HUES48 (cell line): ENCODE measurements at regions not wholly inside any gene's neighbourhood (a gene's known extent, or its start where the extent isn't known, plus 50 kb on each side); places are given as distances from the start of the nearest gene placed in this dataset.
A peak's percentile ranks its signal among the peaks of the same experiment; 100 is the strongest.

Source experiments
- H3K27ac ChIP-seq: one replicate; pipeline ENCODE4 v1.7.0; 2013; ENCODE audit warnings: low read depth, low read length, inconsistent platforms
- H3K27me3 ChIP-seq: 2 replicates; pipeline ENCODE4 v1.6.1; 2013; ENCODE audit warnings: mild to moderate bottlenecking, low read length; ENCODE audit not compliant: control insufficient read depth, insufficient read depth
- H3K36me3 ChIP-seq: 2 replicates; pipeline ENCODE4 v1.6.1; 2013; ENCODE audit warnings: low read length; ENCODE audit not compliant: control insufficient read depth, insufficient read depth
- H3K4me1 ChIP-seq: 2 replicates; pipeline ENCODE4 v1.6.1; 2013; ENCODE audit warnings: mild to moderate bottlenecking, low read length; ENCODE audit not compliant: control insufficient read depth, insufficient read depth
- H3K4me3 ChIP-seq: 2 replicates; pipeline ENCODE4 v1.5.1; 2013; ENCODE audit warnings: mild to moderate bottlenecking, low read depth, low read length
- H3K9ac ChIP-seq: 2 replicates; pipeline ENCODE4 v1.6.1; 2013; ENCODE audit warnings: mild to moderate bottlenecking, low read depth, low read length, moderate library complexity
- H3K9me3 ChIP-seq: 2 replicates; pipeline ENCODE4 v1.6.1; 2013; ENCODE audit warnings: low read length; ENCODE audit not compliant: control insufficient read depth, insufficient read depth

DNA sequence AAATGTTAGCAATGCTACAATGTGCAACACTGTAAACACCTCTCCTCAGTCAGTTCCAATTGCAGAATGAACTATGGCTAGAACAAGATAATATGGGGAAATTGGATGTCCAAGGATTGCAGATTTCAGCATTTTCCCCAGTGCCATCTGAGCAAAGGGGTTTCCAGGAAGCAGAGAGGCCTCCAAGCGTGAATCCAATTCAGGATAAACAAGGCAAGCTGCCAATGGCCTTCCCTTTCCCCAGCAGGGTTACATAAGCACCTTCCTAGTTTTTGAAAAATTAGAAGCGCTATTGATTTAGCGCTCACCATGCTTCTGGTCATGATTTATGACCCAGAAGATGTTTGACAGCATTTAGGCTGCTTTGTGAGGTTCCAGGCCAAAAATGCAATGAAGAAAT, 223.0 kb upstream of the GATB start:
- no peak overlapping the region for H3K27ac ChIP-seq

DNA sequence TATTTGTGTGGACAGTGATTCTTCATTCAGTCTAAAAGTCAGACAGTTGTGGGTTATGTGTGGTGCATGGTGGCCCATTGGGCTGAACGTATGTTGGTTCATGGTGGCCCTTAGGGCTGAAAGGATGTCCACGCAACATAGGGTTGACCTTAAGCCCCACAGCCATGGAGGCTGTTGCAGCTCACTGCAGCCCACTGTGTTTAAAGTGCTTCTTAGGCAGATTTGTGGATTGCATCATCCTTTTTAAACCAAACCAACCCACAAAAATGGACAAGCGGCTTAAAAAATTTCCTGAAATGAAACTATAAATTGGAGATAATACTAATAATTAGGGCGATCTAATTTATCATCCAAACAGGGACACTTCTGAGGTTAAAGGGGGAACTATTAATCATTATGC, 219.0 kb upstream of the GATB start:
- Histone ChIP-seq H3K9me3 (peaks cover 21% of the 10 kb centered on the region), H3K36me3 (no peaks in the 10 kb centered on the region), H3K9ac (no peak overlapping the region), H3K27me3 (no peaks in the 10 kb centered on the region), H3K27ac (no peak overlapping the region), H3K4me1 (no peaks in the 10 kb centered on the region), H3K4me3 (no peak overlapping the region)

More for the DNA sequence above, 223.0 kb upstream of the GATB start:
- H3K9me3 ChIP-seq: no peaks in the 10 kb centered on the region
- no peaks in the 10 kb centered on the region for H3K27me3 ChIP-seq
- H3K4me1 ChIP-seq: no peaks in the 10 kb centered on the region
- no peaks in the 10 kb centered on the region for H3K36me3 ChIP-seq
- H3K4me3 ChIP-seq: no peak overlapping the region
- no peak overlapping the region for H3K9ac ChIP-seq

DNA sequence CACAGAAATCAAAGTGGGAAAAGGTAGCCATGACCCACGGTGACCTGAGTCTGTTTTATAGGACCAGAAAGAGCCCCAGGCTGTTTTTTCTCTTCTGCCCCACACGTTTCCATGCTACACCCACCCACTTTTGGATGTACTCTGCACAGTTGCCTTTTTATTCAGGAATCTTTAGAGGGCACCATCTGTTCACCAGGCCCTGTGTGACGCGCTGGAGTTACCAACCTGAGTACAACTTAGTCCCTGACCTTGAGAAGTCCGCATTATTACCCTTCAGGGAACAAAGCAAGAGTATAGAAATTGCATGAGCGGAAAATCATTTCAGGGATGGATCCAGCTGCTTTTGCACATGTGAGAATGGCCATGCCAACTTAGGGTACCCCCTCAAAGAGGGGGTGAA, 207.8 kb upstream of the GATB start:
- Histone ChIP-seq H3K4me1 (peaks cover 9% of the 10 kb centered on the region; the same call in 1 of the 2 replicates), H3K27ac (no peak overlapping the region), H3K9me3 (no peaks in the 10 kb centered on the region), H3K4me3 (no peak overlapping the region), H3K36me3 (no peaks in the 10 kb centered on the region), H3K27me3 (no peaks in the 10 kb centered on the region), H3K9ac (no peak overlapping the region)

DNA sequence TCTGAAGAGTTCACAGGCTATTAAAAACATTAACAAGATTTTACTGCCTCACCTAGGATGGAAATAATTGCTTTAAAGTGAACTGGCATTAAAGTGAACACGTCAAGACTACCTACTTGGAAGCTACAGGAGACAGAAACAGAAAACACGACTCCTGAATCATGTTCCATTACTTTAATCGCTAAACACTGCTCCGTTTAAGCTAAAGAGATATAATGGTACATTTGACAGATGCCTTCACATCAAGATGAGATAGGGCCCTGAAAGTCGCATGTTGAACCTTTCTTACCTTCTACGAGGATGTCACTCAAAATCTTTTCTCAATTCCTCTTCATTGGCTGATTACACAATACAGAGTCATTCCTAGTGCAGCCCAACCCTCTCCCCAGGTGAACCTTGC, 206.3 kb upstream of the GATB start:
- Histone ChIP-seq H3K27me3 (no peaks in the 10 kb centered on the region), H3K36me3 (no peaks in the 10 kb centered on the region), H3K27ac (no peak overlapping the region), H3K9ac (no peak overlapping the region), H3K9me3 (no peaks in the 10 kb centered on the region), H3K4me3 (no peak overlapping the region), H3K4me1 (peaks cover 9% of the 10 kb centered on the region; the same call in 1 of the 2 replicates)

DNA sequence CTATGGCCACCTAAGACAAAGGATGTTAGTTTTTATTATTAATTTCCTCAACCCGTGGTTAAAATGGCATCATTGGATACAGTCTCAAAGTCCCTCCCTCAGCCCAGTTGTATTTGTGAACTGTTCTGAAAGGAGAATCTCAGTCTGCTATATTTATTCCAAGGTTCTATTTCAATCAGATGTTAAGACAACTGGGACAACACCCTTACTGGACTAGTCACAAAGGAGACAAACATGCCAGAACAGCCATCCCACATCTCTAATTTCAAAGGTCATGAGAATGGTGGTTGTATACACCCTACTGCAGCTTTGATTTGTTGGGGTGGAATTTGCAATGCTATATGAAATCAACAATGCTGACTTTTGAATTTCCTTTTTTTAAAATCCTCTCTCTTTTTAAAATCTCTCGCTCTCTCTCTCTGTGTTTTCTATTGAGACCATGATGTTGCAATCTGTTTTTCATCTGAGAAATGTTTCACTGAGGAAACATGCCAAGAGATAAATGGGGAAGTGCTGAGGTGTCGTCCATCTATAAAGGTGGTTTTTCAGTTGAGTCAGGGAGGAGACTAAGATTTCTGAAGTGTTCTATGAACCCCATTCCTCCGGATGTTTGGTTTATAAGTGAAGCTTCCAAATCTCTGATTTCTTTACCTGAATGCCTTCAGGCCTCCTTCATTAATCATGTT, 201.5 kb upstream of the GATB start:
- Histone ChIP-seq H3K4me1 (peaks cover 10% of the 10 kb centered on the region), H3K9ac (no peak overlapping the region), H3K27ac (no peak overlapping the region)

DNA sequence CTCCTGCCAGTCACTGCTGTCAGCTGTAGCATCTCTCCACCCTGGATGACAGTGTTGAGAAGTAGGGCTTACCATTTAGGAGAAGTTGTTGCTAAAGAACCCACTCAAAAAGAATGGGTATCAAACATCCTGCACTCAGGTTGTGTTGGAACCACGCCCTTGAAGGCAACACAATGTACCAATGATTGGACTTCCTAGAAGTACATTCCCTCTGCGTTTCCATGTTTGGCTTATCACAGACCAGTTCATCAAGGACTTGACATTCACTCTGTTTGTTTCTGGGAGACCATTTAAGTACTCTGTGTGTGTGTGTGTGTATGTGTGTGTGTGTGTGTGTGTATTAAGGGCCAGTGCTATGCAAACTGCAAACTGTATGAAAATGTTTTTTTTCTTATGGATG, 200.6 kb upstream of the GATB start:
- Histone ChIP-seq H3K27ac (no peak overlapping the region), H3K36me3 (no peaks in the 10 kb centered on the region), H3K4me3 (no peak overlapping the region), H3K9me3 (no peaks in the 10 kb centered on the region), H3K27me3 (no peaks in the 10 kb centered on the region), H3K4me1 (peaks cover 16% of the 10 kb centered on the region), H3K9ac (no peak overlapping the region)

More for the DNA sequence above, 201.5 kb upstream of the GATB start:
- Histone ChIP-seq H3K27me3 (no peaks in the 10 kb centered on the region), H3K9me3 (no peaks in the 10 kb centered on the region), H3K36me3 (no peaks in the 10 kb centered on the region), H3K4me3 (no peak overlapping the region)

DNA sequence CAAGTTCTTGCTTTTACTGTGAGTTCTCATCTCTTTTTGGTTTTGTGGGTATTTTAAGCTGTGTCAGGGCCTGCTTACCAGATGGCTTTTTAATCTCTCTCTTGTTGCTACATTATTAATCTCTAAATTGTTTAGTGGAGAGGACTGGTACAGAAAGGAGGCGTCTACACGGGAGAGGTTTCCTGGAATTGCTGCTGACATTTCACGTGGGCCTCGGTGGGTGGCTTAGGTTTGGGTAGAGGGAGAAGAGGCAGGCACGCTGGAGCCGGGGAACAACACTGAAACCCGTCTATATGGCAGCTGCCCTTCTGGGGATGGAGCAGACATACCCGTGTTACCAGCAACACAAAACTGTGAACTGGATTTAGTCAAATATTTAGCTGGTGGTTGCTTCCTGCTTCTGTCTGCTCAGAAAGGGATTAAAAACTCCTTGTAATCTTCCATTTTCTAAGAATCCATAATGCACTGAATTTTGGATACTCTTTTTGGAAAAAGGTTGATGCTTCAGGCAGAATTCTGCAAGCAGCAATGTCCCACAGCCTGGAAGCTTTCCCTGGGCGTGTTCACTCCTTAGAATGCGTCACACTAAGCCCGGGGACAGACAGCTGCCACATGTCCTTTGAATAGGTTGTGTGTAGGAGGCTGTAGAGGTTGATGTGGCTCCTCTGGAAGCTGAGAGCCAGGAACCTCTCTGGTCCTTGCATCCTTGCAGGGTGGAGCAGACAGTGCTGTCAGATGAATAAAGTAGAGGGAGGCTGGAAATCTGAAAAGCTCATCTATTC, 199.8 kb upstream of the GATB start:
- Histone ChIP-seq H3K27me3 (no peaks in the 10 kb centered on the region), H3K4me1 (peaks cover 16% of the 10 kb centered on the region), H3K9ac (no peak overlapping the region), H3K4me3 (no peak overlapping the region), H3K9me3 (no peaks in the 10 kb centered on the region), H3K36me3 (no peaks in the 10 kb centered on the region), H3K27ac (no peak overlapping the region)

DNA sequence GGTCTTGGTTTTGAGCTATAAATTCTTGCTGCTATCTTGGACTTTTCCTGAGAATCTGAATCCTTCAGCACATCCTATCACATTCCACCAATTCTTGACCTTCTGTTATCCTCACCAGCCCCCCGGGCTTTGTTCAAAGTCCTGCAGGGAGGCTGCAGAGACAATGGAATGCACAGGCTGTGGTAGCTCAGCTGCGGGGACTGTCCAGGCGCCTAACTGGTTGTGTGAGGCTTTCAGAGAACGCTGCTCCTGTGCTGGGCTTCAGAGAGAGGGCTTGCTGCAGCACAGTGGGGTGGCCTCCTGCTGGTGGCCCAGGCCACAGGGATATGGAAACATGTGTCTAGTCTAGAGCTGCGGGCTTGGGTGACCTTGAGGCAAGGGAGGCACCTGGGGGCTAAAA, 196.3 kb upstream of the GATB start:
- H3K36me3 ChIP-seq: no peaks in the 10 kb centered on the region
- no peaks in the 10 kb centered on the region for H3K9me3 ChIP-seq
- H3K27ac ChIP-seq: peak overlapping the region; percentile 32
- no peak overlapping the region for H3K9ac ChIP-seq
- H3K4me3 ChIP-seq: no peak overlapping the region
- H3K27me3 ChIP-seq: no peaks in the 10 kb centered on the region
- peaks cover 15% of the 10 kb centered on the region for H3K4me1 ChIP-seq

DNA sequence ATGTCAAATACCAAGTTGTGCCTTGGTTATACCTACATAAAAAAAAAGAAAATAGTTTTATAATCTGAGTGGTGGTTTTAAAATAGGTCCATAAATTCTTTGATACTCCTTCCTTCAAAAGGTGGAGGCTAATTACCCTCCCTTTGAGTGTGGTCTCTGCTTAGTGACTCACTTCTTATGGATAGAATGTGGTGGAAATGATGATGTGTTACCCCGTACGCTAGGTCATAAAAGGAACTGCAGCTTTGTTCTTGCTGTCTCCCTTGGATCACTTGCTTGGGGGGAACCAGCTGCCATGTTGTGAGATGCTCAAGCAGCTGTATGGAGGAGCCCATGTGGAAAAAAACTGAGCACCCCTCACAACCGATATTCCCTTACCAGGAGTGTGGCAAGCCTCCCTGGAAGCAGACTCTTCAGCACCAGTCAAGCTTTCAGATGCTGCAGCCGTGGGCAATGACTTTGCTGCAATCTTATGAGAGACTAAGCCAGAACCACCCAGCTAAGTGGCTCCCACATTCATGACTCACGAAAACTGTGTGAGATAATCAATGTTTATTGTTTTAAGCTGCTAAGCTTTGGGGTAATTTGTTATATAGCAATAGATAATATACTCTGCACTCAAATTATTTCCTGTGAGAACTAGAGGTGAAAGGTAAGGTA, 195.0 kb upstream of the GATB start:
- H3K27me3 ChIP-seq: no peaks in the 10 kb centered on the region
- H3K4me3 ChIP-seq: no peak overlapping the region
- no peaks in the 10 kb centered on the region for H3K9me3 ChIP-seq
- no peaks in the 10 kb centered on the region for H3K36me3 ChIP-seq
- H3K4me1 ChIP-seq: peaks cover 15% of the 10 kb centered on the region
- no peak overlapping the region for H3K27ac ChIP-seq
- H3K9ac ChIP-seq: no peak overlapping the region

DNA sequence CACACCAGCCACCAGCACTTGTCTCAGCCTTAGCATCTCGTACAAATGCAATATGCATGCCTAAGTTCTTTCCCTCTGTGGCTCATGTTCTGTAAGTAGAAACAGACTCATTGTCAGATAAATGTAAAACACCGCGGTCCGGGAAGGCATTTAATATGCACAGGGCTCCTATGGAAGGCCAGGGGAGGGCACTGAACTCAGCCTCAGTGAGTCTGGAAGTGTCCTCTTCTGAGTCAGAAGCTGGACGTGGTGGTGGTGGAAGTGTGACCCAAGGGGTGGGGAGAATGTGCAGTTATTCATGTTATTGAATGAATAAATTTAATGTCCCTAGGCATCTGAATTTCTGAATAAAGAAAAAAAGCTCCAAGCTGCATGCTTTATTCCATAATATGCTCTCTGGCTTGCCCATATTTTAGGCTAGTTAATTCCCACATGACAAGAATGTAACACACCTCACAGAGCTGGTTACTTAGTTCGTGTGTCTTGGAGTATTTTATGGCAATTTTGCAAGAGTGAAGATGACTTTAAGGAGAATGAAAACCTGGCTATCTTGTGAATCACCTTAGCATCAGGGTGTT, 193.1 kb upstream of the GATB start:
- H3K9ac ChIP-seq: no peak overlapping the region
- no peak overlapping the region for H3K4me3 ChIP-seq

DNA sequence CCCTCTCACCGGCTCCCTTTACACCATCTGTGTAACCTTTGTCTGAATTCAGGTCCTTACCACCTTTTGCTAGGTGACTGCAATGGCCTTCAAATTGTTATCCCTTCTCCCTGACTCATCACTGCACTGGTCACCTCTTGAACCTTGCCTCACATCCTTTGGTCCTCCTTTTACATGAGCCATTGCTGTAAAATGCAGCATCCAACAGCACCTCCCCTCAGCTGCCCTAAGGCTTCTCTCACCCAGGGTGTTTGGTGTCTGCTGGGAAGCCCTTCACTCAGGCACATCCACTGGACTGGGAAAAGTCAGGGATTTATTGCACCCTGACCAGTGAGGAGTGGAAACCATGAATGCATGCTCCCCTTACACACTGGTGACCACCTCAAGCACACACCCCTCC, 192.5 kb upstream of the GATB start:
- no peaks in the 10 kb centered on the region for H3K27me3 ChIP-seq
- no peak overlapping the region for H3K9ac ChIP-seq
- H3K9me3 ChIP-seq: peaks cover 8% of the 10 kb centered on the region
- no peaks in the 10 kb centered on the region for H3K36me3 ChIP-seq
- H3K4me3 ChIP-seq: no peak overlapping the region
- H3K4me1 ChIP-seq: peaks cover 15% of the 10 kb centered on the region
- H3K27ac ChIP-seq: no peak overlapping the region

More for the DNA sequence above, 193.1 kb upstream of the GATB start:
- Histone ChIP-seq H3K27me3 (no peaks in the 10 kb centered on the region), H3K4me1 (peaks cover 15% of the 10 kb centered on the region), H3K9me3 (peaks cover 5% of the 10 kb centered on the region; the same call in 1 of the 2 replicates), H3K27ac (no peak overlapping the region), H3K36me3 (no peaks in the 10 kb centered on the region)
